Calu3 (cell line): ENCODE measurements at regions not wholly inside any gene's neighbourhood (a gene's known extent, or its start where the extent isn't known, plus 50 kb on each side); places are given as distances from the start of the nearest gene placed in this dataset.
"Not testable (repeated sequence)": the region's sequence is repeated elsewhere in the genome, so short reads cannot be mapped to it uniquely, and the experiment has no call there.

Experiments used
- BruUV-seq: library from RNA; stranded (reverse); fragments of 400-500 nt; replicated peaks from 2 replicates; lab custom pipeline; 2021; lab: Mats Ljungman, UMichigan
- CTCF ChIA-PET: fragments of 300-600 bp; sonication (Branson Sonifier 250); formaldehyde crosslinking; loops from one replicate; lab custom pipeline; 2022; ENCODE audit warnings: antibody characterized with exemption; lab: Charles Lee
- DNase-seq: peaks from one replicate; pipeline ENCODE4 v3.0.0; 2022
- H3K27ac Mint-ChIP-seq: one replicate; pipeline ENCODE4 v1.8.0; 2022; ENCODE audit warnings: mixed read lengths; ENCODE audit not compliant: unreplicated experiment
- H3K27me3 Mint-ChIP-seq: one replicate; pipeline ENCODE4 v1.8.0; 2022; ENCODE audit warnings: mixed read lengths; ENCODE audit not compliant: unreplicated experiment
- H3K36me3 Mint-ChIP-seq: one replicate; pipeline ENCODE4 v1.8.0; 2022; ENCODE audit warnings: mild to moderate bottlenecking, moderate library complexity, mixed read lengths; ENCODE audit not compliant: insufficient read depth, unreplicated experiment
- H3K4me1 Mint-ChIP-seq: one replicate; pipeline ENCODE4 v1.8.0; 2022; ENCODE audit warnings: mild to moderate bottlenecking, low read depth, mixed read lengths; ENCODE audit not compliant: unreplicated experiment
- H3K4me3 Mint-ChIP-seq: one replicate; pipeline ENCODE4 v1.8.0; 2022; ENCODE audit warnings: mild to moderate bottlenecking, low read depth, moderate library complexity, mixed read lengths; ENCODE audit not compliant: unreplicated experiment
- H3K9me3 Mint-ChIP-seq: one replicate; pipeline ENCODE4 v1.8.0; 2022; ENCODE audit warnings: low read depth, mixed read lengths; ENCODE audit not compliant: unreplicated experiment
- intact Hi-C: fragments of 100-400 bp; cut with micrococcal nuclease; formaldehyde crosslinking; loops from one replicate; pipeline ENCODE4 v1.10.0; 2022; ENCODE audit not compliant: unreplicated experiment
- TF ChIP-seq, protein P1 (sequence below): fragments of 200-600 bp; IDR thresholded peaks from one replicate; pipeline ENCODE4 v1.8.0; 2022; ENCODE audit warnings: antibody characterized with exemption; ENCODE audit not compliant: unreplicated experiment

DNA sequence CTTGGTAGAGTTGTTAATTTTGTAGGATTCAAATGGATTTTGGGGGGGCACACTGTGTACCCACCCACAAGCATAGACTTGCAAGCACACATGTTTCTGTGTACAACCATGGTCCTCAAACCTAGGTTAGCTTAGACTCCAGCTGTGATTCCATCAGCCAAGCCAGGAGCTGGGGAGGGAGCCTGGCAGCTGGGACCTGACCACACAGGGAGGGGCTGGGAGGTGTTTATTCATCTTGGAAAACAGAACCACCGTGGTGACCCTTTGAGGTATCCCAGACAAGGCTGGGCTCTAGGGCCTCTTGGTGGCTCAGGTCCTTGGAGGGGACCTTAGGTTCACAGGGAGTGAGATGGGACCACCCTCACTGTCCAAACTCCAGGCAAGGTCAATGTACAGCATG, 410.3 kb downstream of the NEBL start:
- Mint-ChIP-seq H3K27me3 (no peaks in the 10 kb centered on the region), H3K4me1 (no peaks in the 10 kb centered on the region), H3K4me3 (no peak overlapping the region), H3K9me3 (peaks cover 13% of the 10 kb centered on the region), H3K27ac (no peak overlapping the region), H3K36me3 (no peaks in the 10 kb centered on the region)
- DNase-seq, result no peak
- CTCF ChIA-PET, result no interaction called here
- TF ChIP-seq, protein P1, sequence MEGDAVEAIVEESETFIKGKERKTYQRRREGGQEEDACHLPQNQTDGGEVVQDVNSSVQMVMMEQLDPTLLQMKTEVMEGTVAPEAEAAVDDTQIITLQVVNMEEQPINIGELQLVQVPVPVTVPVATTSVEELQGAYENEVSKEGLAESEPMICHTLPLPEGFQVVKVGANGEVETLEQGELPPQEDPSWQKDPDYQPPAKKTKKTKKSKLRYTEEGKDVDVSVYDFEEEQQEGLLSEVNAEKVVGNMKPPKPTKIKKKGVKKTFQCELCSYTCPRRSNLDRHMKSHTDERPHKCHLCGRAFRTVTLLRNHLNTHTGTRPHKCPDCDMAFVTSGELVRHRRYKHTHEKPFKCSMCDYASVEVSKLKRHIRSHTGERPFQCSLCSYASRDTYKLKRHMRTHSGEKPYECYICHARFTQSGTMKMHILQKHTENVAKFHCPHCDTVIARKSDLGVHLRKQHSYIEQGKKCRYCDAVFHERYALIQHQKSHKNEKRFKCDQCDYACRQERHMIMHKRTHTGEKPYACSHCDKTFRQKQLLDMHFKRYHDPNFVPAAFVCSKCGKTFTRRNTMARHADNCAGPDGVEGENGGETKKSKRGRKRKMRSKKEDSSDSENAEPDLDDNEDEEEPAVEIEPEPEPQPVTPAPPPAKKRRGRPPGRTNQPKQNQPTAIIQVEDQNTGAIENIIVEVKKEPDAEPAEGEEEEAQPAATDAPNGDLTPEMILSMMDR, result no peak
- BruUV-seq, result no TSS peak
- intact Hi-C loops, result no loop called here

DNA sequence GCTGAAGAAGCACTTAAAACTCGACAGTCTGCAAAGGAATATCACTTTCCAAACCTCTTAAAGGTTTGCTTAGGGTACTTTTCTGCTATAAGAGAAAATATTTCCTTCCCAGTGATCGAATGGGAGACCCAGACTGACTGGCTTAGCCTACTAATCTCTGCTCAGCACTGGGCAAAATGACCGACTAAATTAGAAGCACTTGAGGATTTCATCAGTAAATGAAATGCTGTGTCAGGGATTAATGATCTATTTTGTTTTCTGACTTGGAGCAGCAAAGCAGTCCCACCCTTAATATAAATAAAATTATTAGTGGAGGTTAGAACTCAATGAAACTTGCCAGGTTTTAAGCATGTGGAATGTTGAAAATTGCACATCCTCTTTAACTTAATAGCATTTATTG, 411.6 kb downstream of the NEBL start:
- CTCF ChIA-PET, result no interaction called here
- H3K4me1 Mint-ChIP-seq, result no peaks in the 10 kb centered on the region
- intact Hi-C loops, result no loop called here
- TF ChIP-seq, protein P1, result no peak
- H3K4me3 Mint-ChIP-seq, result no peak overlapping the region
- H3K36me3 Mint-ChIP-seq, result no peaks in the 10 kb centered on the region
- BruUV-seq, result no TSS peak
- H3K9me3 Mint-ChIP-seq, result peaks cover 18% of the 10 kb centered on the region
- H3K27me3 Mint-ChIP-seq, result no peaks in the 10 kb centered on the region
- DNase-seq, result no peak
- no peak overlapping the region for H3K27ac Mint-ChIP-seq

DNA sequence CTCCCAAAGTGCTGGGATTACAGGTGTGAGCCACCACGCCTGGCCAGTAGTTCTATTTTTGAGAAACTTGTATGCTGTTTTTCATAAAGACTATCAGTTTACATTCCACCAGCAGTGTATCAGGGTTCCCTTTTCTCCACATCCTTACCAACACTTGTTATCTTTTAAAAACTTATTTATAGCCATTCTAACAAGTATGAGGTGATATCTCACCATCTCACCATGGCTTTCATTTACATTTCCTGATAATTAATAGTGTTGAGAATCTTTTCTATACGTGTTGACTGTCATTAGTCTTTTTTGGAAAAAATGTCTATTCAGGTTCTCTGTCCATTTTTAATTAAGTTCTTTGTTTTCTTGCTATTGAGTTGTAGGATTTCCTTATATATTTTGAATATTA, 416.1 kb downstream of the NEBL start:
- no peaks in the 10 kb centered on the region for H3K36me3 Mint-ChIP-seq
- DNase-seq, result no peak
- CTCF ChIA-PET, result no interaction called here
- BruUV-seq, result no TSS peak
- no peak overlapping the region for H3K4me3 Mint-ChIP-seq
- H3K4me1 Mint-ChIP-seq, result no peaks in the 10 kb centered on the region
- TF ChIP-seq, protein P1, result no peak
- peaks cover 16% of the 10 kb centered on the region for H3K9me3 Mint-ChIP-seq
- no peak overlapping the region for H3K27ac Mint-ChIP-seq
- no peaks in the 10 kb centered on the region for H3K27me3 Mint-ChIP-seq
- intact Hi-C loops, result no loop called here

DNA sequence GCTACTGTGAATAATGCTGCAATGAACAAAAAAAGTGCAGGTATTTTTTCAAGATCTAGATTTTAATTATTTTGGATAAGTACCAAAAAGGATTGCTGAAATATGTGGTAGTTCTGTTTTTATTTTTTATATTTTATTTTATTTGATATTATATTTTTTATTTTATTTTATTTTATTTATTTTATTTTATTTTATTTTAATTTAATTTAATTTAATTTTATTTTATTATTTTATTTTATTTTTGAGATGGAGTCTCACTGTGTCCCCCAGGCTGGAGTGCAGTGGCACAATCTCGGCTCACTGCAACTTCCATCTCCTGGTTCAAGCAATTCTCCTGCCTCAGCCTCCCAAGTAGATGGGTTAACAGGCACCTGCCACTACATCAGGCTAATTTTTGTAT, 416.5 kb downstream of the NEBL start:
- CTCF ChIA-PET, DNase-seq, H3K4me1 Mint-ChIP-seq, BruUV-seq, H3K4me3 Mint-ChIP-seq, H3K27me3 Mint-ChIP-seq, H3K27ac Mint-ChIP-seq, intact Hi-C loops, H3K36me3 Mint-ChIP-seq: not testable (repeated sequence)
- peaks cover 16% of the 10 kb centered on the region for H3K9me3 Mint-ChIP-seq

DNA sequence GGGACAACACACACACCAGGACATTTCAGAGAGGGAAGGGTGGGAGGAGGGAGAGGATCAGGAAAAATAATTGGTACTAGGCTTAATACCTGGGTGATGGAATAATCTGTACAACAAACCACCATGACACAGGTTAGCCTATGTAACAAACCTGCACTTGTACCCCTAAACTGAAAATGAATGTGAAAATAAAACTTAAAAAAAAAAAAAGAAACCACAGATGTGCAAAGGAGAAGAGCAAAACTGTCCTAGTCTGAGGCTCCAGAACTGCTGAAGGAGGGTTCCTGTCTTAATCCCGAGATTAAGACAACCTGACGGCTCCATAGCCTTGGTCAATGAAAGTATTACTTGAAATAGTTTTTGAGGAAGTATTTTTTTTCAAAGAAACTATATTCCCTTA, 423.0 kb downstream of the NEBL start:
- DNase-seq, result no peak
- peaks cover 8% of the 10 kb centered on the region for H3K9me3 Mint-ChIP-seq
- H3K27ac Mint-ChIP-seq, result no peak overlapping the region
- intact Hi-C loops, result no loop called here
- H3K4me1 Mint-ChIP-seq, result no peaks in the 10 kb centered on the region
- BruUV-seq, result no TSS peak
- no peaks in the 10 kb centered on the region for H3K27me3 Mint-ChIP-seq
- no peak overlapping the region for H3K4me3 Mint-ChIP-seq
- TF ChIP-seq, protein P1, result no peak
- CTCF ChIA-PET, result no interaction called here
- no peaks in the 10 kb centered on the region for H3K36me3 Mint-ChIP-seq
